Right atrium auricular region (tissue), 2 donors: ENCODE measurements at regions not wholly inside any gene's neighbourhood (a gene's known extent, or its start where the extent isn't known, plus 50 kb on each side); places are given as distances from the start of the nearest gene placed in this dataset.

ENCODE experiments used
- DNase-seq: peaks from one replicate; pipeline ENCODE4 v3.0.0-alpha.2; 2019; ENCODE audit warnings: low spot score
- H3K27ac ChIP-seq, 2 donors: fragments of 200-600 bp; sonication (generic); 1 replicate in 1 of 2; 2 replicates in 1 of 2; pipeline ENCODE4 v1.5.1; 2016 to 2019
- H3K27me3 ChIP-seq, 2 donors: fragments of 200-600 bp; sonication (generic); one replicate each; pipeline versions ENCODE4 v1.5.1 to v1.6.0; 2017 to 2019
- H3K36me3 ChIP-seq: fragments of 200-600 bp; sonication (generic); one replicate; pipeline ENCODE4 v1.5.1; 2016
- H3K4me1 ChIP-seq, 2 donors: fragments of 200-600 bp; sonication (generic); one replicate each; pipeline versions ENCODE4 v1.5.1 to v1.6.0; 2017 to 2019
- H3K4me3 ChIP-seq, 2 donors: fragments of 200-600 bp; sonication (generic); 1 replicate in 1 of 2; 2 replicates in 1 of 2; pipeline ENCODE4 v1.5.1; 2017 to 2019; ENCODE audit warnings: mild to moderate bottlenecking in 1 of 2, moderate library complexity in 1 of 2
- H3K9me3 ChIP-seq, 2 donors: fragments of 200-600 bp; sonication (generic); one replicate each; pipeline ENCODE4 v1.5.1; 2019
- CTCF ChIP-seq, 2 donors: fragments of 200-600 bp; sonication (generic); IDR thresholded peaks; one replicate each; pipeline ENCODE4 v1.5.1; 2019; ENCODE audit warnings: antibody characterized with exemption in 2 of 2

GRCh38 chr7:57274535-57275283, 142.5 kb upstream of the ZNF479 start:
- Histone ChIP-seq H3K36me3 (no peaks in the 10 kb centered on the region), H3K4me1 (no peaks in the 10 kb centered on the region), H3K27ac (no peak overlapping the region), H3K9me3 (peaks cover 3 to 86% of the 10 kb centered on the region in 2 donors), H3K4me3 (no peak overlapping the region), H3K27me3 (no peaks in the 10 kb centered on the region)
- no peak for TF ChIP-seq CTCF (IDR thresholded peaks at IDR 0.05)
- DNase-seq: no peak

DNA sequence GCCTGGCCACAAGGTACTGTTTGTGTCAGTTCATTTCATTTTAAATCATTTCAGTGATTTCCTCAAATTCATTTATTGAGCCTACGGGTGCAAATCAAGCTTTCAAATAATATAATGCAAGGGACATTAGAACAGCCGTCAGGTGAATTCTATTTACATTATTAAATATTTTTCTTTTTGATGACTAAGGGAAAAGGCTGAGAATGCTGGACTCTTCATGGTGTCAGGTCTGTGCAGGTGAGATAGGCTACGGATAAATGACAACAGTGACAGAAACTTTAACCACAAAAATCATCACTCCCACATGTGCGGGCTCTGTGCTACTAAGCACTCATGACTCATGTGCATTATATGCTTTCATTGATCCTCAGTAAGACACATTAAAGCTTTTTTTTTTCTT, 149.2 kb upstream of the ZNF716 start:
- Histone ChIP-seq H3K27me3 (no peaks in the 10 kb centered on the region), H3K27ac (no peak overlapping the region), H3K4me3 (no peak overlapping the region), H3K9me3 (no peaks in the 10 kb centered on the region), H3K4me1 (no peaks in the 10 kb centered on the region), H3K36me3 (no peaks in the 10 kb centered on the region)
- TF ChIP-seq CTCF (IDR thresholded peaks at IDR 0.05): no peak
- no peak for DNase-seq

DNA sequence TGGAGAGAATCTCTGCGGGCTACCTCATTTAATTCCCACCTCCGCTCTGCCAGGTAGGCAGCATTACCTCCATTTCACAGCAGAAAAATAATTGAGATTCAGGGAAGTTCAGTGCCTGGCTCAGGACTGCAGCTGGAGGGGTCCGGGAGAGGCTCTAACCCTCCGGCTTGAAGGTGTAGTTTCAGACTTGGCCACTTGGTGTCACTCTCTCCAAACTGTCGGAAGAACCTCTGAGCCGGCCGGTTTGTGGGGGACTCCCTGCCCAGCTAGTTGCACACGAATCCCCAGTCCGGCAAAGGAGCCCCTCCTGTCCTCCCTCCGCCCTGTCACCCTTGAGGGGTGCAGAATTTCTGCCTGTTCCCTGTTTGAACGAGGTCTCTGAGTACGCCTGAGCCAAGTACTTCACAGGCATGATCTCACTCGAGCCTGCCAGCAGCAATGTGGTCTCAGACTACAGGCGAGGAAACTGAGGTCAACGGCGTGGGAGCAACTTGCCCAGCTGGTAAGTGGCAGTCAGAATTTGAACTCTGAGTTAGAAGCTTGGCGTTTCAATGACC, 144.7 kb upstream of the ZNF716 start:
- Histone ChIP-seq H3K4me1 (no peaks in the 10 kb centered on the region), H3K36me3 (no peaks in the 10 kb centered on the region), H3K9me3 (no peaks in the 10 kb centered on the region), H3K4me3 (no peak overlapping the region), H3K27ac (no peak overlapping the region), H3K27me3 (no peaks in the 10 kb centered on the region)
- TF ChIP-seq CTCF (IDR thresholded peaks at IDR 0.05): peak; percentile 44 to 69
- DNase-seq: no peak

- no peaks in the 10 kb centered on the region for H3K36me3 ChIP-seq
- H3K4me1 ChIP-seq: no peaks in the 10 kb centered on the region
- peak in 1 of 2 donors; percentile 55 for TF ChIP-seq CTCF (IDR thresholded peaks at IDR 0.05)
- no peak for DNase-seq
- no peaks in the 10 kb centered on the region for H3K27me3 ChIP-seq
- no peaks in the 10 kb centered on the region for H3K9me3 ChIP-seq
- H3K27ac ChIP-seq: no peak overlapping the region
- H3K4me3 ChIP-seq: no peak overlapping the region
Observed at GRCh38 chr7:57308631-57309408, 141.2 kb upstream of the ZNF716 start.

- Histone ChIP-seq H3K4me3 (no peak overlapping the region), H3K27ac (no peak overlapping the region), H3K9me3 (peaks cover 0 to 8% of the 10 kb centered on the region in 2 donors), H3K4me1 (no peaks in the 10 kb centered on the region), H3K27me3 (no peaks in the 10 kb centered on the region), H3K36me3 (no peaks in the 10 kb centered on the region)
- no peak for DNase-seq
- no peak for TF ChIP-seq CTCF (IDR thresholded peaks at IDR 0.05)
Observed at GRCh38 chr7:57327081-57327480, 122.9 kb upstream of the ZNF716 start.
